DMS 273 (cell line): ENCODE measurements at regions not wholly inside any gene's neighbourhood (a gene's known extent, or its start where the extent isn't known, plus 50 kb on each side); places are given as distances from the start of the nearest gene placed in this dataset.

Source experiments
- DNase-seq: peaks from one replicate; lab custom pipeline; 2025; ENCODE audit not compliant: unreplicated experiment; lab: John Stamatoyannopoulos, UW

DNA sequence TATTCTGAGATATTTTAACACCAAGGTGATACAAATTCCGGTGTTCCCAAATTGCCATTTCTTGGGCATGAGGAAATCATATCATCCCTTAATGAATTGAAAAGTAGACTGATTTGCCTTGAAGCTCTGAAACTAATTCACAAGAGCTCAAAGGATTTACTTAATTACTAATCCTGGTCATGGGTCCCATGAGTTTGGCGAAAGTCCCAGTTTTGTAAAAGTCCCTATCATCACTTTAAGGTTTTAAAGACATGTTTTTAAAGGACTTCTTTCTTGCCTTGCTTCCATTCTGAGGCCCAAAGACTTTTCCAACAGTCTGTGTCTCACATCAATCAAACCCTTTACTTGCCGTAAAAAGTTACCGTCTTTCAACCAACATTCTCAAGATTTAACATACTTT, 377.9 kb downstream of the DNAJB9 start:
- DNase-seq: no peak

DNA sequence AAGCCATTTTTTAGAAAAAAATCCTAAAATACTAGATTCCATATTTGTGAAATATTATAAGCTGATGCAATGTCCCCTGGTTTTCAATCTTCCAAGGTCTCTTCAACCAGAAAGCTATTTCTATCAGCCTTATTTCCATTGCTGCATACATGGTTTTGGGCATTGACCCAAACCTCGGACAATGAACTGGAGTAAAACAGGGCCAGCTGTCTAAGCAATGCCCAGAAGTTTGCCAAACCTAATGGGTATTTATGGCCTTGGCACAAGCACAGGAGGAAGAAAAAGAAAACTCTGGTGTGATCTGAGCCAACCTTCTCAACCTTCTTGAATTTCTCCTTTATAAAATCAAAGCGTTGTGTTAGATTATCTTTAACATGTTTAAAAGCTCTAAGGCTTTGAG, 402.3 kb downstream of the DNAJB9 start:
- DNase-seq: peak; percentile 61

DNA sequence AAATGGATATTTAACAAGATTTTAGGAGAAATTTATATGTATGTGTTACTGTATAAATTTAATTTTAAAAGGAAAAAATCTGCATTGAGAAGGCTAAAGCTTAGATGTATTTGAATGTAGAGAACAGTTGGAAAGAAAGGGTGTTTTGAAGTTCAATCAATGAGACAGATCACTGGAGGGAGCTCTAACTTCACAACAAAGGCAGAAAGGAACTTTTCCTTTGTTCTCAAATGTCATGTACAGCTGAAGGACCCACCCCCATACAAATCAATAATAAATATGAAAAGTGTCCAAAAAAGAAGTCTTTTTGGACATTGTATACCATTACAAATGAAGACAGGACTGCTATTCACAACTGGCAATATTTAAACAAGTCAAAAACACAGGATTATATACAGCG, 403.4 kb downstream of the DNAJB9 start:
- DNase-seq: peak; percentile 69

DNA sequence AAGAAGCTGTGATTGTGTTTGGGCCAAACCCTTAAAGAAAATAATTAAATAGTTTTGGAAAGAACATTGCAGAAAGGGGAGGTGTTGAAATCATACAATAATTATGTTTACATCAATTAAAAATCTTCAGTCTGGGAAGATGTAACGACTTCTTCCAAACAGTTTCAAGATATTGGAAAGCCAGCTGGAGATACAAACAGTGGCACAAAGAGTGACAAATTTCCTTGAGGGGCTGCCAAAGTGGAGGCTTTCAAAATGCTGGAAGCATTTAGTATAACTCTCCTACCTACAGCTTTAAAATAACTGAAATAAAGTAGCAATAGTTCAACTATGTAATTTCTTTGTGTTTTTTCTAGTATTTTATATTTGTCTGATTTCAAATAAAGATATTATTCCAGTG, 405.0 kb downstream of the DNAJB9 start:
- DNase-seq: no peak

DNA sequence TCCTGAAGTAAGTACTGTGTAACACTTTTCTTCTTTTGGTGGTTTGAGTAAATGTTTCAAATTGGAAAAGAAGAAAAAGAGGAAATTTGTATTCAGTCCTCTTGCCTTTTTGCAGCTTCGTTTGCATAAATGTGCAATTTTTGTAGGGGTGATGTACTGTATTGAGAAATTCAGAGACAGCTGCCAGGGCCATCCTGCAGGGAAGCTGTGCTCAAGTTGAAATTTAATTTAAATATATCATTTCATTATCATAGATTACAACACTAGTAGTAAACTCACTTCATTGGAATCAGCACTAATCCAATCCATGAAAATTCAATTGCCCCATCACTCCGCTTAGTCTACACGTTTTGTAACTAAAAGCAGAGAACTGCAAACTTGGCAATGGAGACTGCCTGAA, 415.4 kb downstream of the DNAJB9 start:
- no peak for DNase-seq

DNA sequence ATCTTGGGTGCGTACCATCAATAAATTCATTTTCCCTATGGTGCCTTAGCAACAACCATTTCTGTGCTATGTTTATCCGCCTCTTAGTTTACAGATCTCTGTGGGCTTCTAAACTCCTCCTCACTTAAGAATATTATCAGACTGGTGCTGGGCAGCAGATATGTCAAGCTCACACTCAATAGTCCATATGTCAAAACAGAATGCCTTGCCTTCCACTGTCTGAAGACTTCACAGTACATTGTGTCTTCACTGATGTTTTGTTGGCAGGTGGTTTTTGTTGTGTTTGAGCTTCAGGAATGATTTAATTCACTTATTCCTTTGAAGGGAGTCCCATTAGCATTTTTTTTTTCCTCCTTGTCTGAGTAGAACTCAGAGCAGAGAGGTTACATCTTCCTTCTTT, 419.6 kb downstream of the DNAJB9 start:
- DNase-seq: no peak

DNA sequence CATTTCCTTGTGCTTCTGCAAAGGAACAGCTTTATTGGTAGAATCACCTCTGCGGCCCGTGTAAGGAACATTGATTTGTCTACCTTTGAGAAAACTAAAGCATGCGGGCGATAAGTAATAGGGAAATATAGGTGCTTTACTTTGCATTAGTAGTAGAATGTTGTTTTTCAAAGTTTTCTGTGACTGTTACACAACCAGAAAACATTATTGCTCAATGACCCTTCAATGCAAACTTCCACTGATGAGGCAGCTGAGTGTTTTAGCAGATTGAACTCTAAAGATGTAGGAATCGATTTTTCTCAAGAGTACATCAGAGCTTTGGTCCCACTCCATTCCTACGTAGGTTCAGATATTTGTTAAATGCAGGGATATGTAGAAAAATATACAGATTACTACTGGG, 427.8 kb downstream of the DNAJB9 start:
- no peak for DNase-seq

DNA sequence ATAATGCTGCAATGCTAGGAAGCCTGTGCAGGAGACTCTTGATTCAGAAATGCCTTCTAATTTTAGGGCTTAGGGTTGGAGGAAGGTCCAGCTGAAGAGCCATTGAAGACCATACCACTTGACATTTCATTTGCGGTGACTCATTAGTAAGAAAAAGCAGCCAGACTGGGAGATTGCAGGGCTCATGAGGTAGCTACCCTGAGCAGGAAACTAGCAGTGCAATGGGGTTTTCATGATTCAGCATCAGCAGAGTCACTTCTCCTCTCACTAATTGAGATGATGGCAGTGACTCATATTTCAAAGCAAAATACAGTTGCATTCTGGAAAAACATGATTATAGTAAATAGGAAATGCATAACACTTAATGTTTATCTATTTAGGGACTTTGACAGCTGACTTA, 434.1 kb downstream of the DNAJB9 start:
- DNase-seq: no peak

DNA sequence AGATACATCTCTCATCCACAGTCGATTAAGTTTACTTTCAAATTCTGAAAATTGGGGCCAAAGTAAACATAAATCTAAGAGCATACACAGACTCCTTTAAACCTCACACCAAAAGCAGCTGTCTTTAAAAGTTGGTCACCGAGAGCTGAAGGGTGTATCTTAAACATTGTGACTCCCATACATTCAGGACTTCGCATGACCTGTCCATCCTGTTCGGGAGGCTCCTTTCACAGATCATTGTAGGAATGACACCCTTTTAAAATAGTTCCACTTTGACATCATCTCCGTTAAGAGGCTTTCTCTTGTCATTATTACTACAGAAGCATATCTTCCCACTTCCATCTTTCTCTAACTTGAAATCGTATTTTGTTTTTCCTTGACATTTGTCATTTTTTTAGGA, 440.0 kb downstream of the DNAJB9 start:
- DNase-seq: no peak

DNA sequence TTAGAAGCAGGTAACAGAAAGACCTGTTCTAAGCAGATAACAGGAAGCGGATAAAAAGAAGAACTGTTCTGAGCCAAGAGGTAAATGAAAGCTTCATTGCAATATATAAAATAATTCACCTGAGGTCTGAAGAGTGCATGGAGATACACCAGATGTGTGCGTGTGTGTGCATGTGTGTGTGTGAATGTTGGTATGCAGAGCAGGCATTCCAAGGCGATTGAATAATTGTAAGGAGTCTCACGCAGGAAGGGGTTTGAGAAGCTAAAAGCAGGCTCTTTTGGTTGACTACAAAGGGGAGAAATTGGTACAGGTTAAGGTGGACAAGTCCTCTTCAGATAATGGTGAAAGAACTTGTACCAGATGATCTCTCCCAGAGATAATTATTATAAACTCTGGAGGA, 450.6 kb downstream of the DNAJB9 start:
- DNase-seq: no peak

DNA sequence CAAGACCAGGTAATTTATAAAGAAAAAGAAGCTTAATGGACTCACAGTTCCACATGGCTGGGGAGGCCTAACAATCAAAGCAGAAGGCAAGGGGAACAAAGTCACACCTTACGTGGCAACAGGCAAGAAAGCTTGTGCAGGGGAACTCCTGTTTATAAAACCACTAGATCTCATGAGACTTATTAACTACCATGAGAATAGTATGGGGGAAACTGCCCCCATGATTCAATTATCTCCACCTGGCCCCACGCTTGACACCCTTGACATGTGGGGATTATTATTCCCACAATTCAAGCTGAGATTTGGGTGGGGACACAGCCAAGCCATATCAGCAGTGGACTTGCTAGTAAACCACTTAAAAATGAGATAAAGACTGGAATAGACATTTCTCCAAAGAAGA, 451.7 kb downstream of the DNAJB9 start:
- DNase-seq: no peak

DNA sequence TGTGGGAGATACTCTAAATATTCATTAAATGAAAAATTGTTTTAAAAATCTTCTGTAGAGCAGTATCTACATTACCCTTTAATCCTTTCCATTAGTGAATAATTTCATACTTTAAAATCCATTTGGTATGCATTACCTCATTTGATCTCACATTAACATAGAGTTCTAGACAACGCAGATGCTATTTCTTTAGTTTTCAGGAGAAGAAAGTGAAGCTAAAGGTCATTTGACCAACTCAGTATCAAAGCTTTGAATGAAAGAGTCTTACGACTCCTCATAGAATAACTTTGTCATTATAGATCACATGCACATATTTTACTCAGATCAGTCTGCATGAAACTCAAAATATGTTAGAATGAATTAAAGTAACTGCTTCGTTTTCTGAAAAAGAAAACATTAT, 460.2 kb downstream of the DNAJB9 start:
- no peak for DNase-seq

DNA sequence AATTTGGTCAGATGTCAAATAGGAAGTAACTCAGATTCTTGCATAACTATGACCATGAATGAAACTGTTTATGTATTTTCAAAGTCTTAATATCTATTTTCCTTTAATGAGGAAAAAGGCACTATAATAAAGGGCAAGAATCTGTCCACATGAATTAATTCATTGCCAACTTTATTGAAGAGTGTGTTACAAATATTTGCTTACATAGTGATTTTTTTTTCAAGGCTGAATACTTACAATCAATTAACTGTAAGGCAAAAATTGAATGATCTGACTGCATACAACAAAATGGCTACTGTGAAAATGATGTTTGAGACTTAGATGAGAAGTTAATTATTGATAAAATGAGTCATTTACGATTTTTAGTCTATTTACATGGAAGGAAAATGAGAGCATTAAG, 475.0 kb downstream of the DNAJB9 start:
- DNase-seq: no peak

DNA sequence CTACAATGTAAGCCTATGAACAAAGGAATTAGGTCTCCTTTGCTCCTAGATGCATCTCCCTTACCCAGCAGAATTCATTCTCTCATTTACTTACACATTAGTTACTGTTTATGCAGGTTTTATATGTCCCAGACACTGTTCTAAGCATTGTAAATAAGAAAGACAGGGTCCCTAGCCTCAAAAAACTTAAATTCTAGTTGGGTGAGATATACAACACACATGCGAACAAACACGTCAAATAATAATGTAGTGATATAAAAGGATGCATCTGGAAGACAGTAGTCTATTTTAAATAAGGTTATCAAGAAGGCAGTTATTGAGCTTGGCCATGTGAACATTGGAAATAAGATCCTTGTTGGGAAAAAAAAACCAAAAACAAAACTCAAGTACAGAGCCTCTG, 479.7 kb downstream of the DNAJB9 start:
- DNase-seq: no peak

DNA sequence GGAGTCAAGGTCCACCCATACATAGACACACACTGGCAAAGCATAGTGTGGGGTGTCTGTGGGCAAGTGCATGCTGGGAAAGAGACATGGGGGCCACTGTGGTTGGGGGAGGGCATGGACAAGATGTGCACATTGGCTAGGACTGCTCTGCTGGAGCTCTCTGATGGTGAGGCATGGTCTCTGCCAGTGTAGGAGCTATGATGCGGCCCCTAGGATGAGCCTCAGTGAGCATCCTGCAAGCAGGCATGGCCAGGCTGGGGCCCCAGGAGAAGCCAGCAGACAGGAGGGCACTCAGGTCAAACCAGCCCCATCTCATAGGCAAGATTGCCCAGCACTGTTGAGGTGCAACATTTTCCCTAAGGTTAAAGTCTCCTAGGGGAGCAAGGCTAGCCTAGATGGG, 489.4 kb downstream of the DNAJB9 start:
- no peak for DNase-seq

DNA sequence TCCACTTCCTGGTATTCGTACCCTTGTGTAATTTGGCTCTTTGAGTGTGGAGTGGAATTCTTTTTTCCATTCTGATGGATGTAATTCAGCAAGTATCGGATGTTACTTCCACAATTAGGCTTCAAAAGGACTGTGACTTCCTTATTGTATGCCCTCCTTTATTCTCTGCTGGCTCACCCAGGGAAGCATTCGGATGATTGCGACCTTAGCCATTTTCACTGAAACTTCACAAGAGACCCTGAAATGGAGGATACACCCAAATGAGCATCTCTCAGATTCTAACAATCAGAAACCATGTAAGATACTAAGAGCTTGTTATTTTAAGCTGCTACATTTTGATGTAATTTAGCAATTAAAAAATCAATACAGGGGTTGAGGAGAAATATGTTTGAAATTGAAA, 493.1 kb downstream of the DNAJB9 start:
- no peak for DNase-seq

DNA sequence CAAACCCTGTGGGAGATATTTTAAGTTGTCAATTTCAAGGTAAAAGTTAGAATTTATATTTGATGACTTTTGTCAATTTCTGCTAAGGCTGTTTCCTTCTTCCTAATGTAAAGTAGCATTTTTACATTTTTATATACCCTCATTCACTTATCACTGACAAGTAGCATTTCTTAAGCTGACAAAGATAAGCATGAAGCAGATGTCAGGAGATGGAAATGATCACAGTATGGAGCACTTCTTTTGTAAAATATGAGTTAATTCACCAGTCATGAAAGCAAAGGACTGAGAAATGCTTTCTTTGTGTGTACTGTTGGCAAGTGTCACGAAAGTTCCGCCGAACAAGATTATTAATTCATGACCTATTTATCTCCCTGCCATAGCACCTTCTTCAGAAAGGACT, 503.9 kb downstream of the DNAJB9 start:
- no peak for DNase-seq

DNA sequence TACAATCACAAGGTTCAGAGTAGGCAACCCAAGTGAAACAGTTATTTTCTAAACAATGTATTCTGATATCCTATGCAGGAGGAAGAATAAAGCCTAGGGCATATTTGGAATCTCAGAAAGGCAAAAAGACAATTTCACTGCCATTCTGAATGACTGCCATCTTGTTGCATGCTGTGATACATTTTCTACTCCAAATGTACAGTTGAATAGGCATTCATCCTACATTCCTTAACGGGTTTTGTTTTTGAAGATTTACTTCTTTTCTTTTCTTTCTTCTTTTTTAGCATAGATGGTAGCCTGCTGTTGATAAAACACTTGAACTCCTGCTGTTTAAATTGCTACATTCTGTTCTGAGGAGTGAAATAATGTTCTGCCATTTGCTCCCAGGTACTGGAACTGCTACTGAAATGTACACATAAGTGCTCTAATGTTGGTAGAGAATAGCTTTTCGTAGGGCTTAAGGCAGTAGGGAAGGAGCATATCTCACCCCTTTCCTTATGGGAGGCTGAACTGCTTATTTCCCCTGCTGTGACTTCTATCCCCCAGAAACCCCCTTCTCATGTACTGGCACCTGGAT, 506.8 kb downstream of the DNAJB9 start:
- DNase-seq: no peak

DNA sequence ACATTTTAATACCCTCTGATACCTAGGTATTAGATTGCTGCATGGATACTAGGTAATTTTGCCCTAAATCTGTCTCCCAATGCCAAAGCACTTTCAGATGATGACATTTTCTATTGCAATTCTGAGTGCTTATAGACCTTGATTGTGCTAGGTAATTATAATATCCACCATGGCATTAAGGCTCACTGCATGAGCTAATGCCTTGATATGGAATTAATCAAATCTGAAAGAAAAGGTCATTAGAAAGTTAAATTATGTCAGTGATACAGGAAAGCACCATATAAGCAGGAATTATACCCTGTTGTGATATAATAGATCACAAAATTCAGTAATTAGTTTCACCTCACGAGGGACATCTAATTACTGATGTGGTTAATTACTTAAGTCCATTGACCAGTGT, 521.4 kb downstream of the DNAJB9 start:
- DNase-seq: no peak

DNA sequence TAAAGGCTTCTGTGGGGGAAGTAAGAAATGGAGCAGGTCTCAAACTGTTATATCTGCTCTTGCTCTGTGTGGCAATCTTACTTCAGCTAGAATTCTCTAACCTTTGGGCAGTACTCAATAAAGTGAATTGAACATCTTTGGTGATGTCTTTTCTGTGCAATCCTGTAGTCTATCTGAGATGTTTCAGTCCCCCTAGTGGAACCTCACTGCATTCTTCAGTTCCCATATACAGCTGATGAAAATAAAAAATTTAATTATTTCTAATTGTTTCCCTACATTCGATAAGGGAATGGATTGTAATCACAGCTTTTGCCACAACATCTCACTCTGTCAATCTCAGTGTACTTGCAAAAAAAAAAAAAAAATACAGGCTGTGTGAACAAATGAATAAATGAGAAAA, 522.6 kb downstream of the DNAJB9 start:
- DNase-seq: peak; percentile 33

DNA sequence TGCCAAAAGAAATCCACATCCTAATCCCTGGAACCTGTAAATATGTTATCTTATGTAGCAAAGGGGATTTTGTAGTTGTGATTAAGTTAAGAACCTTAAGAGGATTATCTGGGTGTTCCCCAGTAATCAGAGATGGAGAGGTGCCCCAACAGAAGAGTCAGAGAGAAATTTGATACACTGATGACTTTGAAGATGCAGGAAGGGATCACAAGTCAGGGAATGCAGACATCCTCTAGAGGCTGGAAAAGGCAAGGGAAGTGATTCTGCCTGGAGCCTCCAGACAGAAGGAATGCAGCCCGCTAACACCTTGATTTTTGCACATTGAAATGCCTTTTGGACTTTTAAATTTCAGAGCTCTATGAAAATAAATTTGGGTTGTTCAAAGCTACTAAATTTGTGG, 531.7 kb downstream of the DNAJB9 start:
- no peak for DNase-seq

DNA sequence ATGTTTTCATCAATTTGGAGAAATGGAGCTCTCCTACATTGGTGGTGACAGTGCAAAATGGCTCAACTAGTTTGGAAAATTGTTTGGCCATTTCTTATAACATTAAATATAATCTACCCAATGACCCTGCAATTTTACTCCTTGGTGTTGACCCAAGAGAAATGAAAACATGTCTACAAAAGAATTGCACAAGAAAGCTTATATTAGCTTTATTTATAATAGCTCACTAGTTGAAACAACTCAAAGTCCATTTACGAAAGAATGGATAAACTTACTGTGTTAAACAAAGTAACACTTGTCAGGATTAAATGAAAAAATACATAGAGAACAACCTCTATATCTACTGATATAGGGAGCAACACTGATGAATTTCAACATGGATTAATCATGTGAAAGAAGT, 539.9 kb downstream of the DNAJB9 start:
- DNase-seq: no peak

DNA sequence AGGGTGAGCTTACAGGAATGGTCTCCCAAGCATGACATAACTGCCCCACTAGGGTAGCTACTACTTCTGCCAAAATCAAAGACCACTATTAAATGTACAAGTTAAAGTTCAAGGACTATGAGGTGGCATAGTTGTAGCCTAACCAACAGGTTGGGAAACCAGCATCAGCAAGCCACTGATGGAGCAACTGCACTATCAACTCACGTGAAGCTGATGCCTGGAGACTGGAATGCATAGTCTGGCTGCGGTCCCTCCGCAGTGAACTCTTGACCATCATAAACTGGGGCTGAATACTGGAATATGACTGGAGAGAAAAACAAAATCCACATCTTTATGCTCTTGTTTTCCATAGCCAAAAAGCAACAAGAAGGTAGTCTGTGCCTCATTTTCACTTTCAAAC, 541.4 kb downstream of the DNAJB9 start:
- DNase-seq: no peak
